Vagina (tissue), 2 donors: ENCODE measurements at regions not wholly inside any gene's neighbourhood (a gene's known extent, or its start where the extent isn't known, plus 50 kb on each side); places are given as distances from the start of the nearest gene placed in this dataset.

Experiments
- DNase-seq, 2 donors: peaks; one replicate each; pipeline ENCODE4 v3.0.0-alpha.2; 2017; ENCODE audit errors: extremely low spot score in 2 of 2
- H3K27ac ChIP-seq: fragments of 200-600 bp; sonication (generic); one replicate; pipeline ENCODE4 v1.5.1; 2019
- H3K27me3 ChIP-seq: fragments of 200-600 bp; sonication (generic); one replicate; pipeline ENCODE4 v1.5.1; 2019
- H3K36me3 ChIP-seq, 2 donors: fragments of 200-600 bp; sonication (generic); one replicate each; pipeline ENCODE4 v1.5.1; 2017 to 2019
- H3K4me1 ChIP-seq: fragments of 200-600 bp; sonication (generic); one replicate; pipeline ENCODE4 v1.5.1; 2019
- H3K4me3 ChIP-seq, 2 donors: fragments of 200-600 bp; sonication (generic); 1 replicate in 1 of 2; 2 replicates in 1 of 2; pipeline ENCODE4 v1.5.1; 2016 to 2019
- H3K9me3 ChIP-seq: fragments of 200-600 bp; sonication (generic); one replicate; pipeline ENCODE4 v1.5.1; 2019
- POLR2A ChIP-seq, 2 donors: fragments of 450-650 bp; IDR thresholded peaks; one replicate each; pipeline ENCODE4 v1.6.1; 2017; ENCODE audit warnings: antibody characterized with exemption in 2 of 2, mild to moderate bottlenecking in 2 of 2, moderate library complexity in 2 of 2
- POLR2AphosphoS5 ChIP-seq, 2 donors: sonication (generic); formaldehyde crosslinking; IDR thresholded peaks; one replicate each; pipeline ENCODE4 v1.9.0; 2017; ENCODE audit warnings: antibody characterized with exemption in 2 of 2, mild to moderate bottlenecking in 2 of 2, low read depth in 1 of 2; ENCODE audit not compliant: insufficient read depth in 1 of 2
- intact Hi-C: fragments of 100-400 bp; cut with DNase I; formaldehyde crosslinking; loops from one replicate; pipeline ENCODE4 v1.15.1; 2023
- TF ChIP-seq, protein P1 (sequence below), 3 experiments: fragments of 450-650 bp in 2 of 3; fragments of 200-600 bp in 1 of 3; sonication (generic) in 1 of 3; IDR thresholded peaks; one replicate each; pipeline ENCODE4 v1.5.1; 2017 to 2019; ENCODE audit warnings: antibody characterized with exemption in 3 of 3, mild to moderate bottlenecking in 2 of 3, moderate library complexity in 2 of 3

DNA sequence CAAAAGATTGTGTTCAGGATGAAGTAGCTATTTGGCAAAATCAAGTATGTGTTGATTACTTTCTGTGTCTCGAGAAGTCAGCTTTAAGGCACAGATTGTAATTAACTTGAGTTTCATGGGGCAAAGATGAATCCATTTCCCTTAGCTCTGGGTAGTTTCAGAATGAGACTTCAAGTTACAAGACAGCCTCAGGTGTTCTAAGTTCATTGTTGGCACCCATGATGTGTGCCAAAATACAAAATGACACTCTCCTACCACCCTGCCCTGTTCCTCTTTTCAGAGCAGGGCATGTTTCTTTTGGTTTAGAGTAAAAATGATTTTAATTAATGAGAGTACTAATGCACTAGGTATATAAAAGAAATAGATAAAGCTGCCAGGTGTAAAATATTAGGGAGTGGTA lies 797.6 kb upstream of the POT1 start:
- TF ChIP-seq POLR2A (IDR thresholded peaks at IDR 0.05) (no peak), POLR2AphosphoS5 (IDR thresholded peaks at IDR 0.05; ENCODE audit: insufficient read depth in 1 of 2, low read depth in 1 of 2) (no peak)
- TF ChIP-seq, protein P1, sequence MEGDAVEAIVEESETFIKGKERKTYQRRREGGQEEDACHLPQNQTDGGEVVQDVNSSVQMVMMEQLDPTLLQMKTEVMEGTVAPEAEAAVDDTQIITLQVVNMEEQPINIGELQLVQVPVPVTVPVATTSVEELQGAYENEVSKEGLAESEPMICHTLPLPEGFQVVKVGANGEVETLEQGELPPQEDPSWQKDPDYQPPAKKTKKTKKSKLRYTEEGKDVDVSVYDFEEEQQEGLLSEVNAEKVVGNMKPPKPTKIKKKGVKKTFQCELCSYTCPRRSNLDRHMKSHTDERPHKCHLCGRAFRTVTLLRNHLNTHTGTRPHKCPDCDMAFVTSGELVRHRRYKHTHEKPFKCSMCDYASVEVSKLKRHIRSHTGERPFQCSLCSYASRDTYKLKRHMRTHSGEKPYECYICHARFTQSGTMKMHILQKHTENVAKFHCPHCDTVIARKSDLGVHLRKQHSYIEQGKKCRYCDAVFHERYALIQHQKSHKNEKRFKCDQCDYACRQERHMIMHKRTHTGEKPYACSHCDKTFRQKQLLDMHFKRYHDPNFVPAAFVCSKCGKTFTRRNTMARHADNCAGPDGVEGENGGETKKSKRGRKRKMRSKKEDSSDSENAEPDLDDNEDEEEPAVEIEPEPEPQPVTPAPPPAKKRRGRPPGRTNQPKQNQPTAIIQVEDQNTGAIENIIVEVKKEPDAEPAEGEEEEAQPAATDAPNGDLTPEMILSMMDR (IDR thresholded peaks at IDR 0.05) = no peak

DNA sequence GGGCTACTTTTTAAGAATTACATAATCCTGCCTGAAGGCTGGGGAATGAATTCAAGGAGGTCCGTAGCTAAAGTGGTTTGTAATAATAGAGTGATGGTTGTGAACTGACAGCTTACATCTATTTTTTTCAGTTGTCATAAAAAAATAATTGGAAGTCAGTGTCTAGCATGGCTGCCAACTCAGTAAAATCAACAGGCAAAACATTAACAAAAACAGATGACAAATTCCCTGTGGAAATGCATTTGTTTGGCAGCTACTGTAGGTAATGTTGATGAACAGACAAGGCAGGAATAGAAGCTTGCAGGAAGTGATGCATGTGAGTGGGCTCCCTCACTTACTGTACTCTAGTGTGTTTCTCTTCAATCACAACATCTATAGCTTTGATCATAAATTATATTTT lies 766.0 kb upstream of the POT1 start:
- TF ChIP-seq, protein P1 (IDR thresholded peaks at IDR 0.05) = no peak
- TF ChIP-seq POLR2AphosphoS5 (IDR thresholded peaks at IDR 0.05; ENCODE audit: insufficient read depth in 1 of 2, low read depth in 1 of 2) (no peak), POLR2A (IDR thresholded peaks at IDR 0.05) (no peak)
- intact Hi-C loops = no loop called here
- no peak for DNase-seq
- no peaks in the 10 kb centered on the region for H3K9me3 ChIP-seq
- H3K36me3 ChIP-seq = no peaks in the 10 kb centered on the region
- no peak overlapping the region for H3K27ac ChIP-seq
- no peak overlapping the region for H3K4me3 ChIP-seq
- no peaks in the 10 kb centered on the region for H3K27me3 ChIP-seq
- H3K4me1 ChIP-seq = no peaks in the 10 kb centered on the region

More for the DNA sequence above, 797.6 kb upstream of the POT1 start:
- intact Hi-C loops = no loop called here
- no peak for DNase-seq
- Histone ChIP-seq H3K36me3 (no peaks in the 10 kb centered on the region), H3K9me3 (no peaks in the 10 kb centered on the region), H3K4me3 (no peak overlapping the region), H3K27ac (no peak overlapping the region), H3K4me1 (no peaks in the 10 kb centered on the region), H3K27me3 (no peaks in the 10 kb centered on the region)

DNA sequence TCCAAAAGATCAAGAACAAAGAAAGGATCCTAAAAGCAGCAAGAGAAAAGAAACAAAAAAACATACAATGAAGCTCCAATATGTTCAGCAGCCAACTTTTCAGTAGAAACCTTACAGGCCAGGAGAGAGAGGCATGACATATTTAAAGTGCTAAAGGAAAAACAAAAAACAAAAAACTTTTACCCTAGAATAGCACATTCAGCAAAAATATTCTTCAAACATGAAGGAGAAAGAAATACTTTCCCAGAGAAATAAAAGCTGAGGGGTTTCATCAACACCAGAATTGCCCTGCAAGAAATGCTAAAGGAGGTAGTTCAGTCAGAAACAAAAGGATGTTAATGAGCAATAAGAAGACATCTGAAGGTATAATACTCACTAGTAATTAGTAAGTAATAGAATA lies 753.5 kb upstream of the POT1 start:
- Histone ChIP-seq H3K4me3 (no peak overlapping the region), H3K27ac (no peak overlapping the region), H3K27me3 (no peaks in the 10 kb centered on the region), H3K36me3 (no peaks in the 10 kb centered on the region), H3K9me3 (no peaks in the 10 kb centered on the region), H3K4me1 (no peaks in the 10 kb centered on the region)
- TF ChIP-seq POLR2A (IDR thresholded peaks at IDR 0.05) = no peak
- TF ChIP-seq, protein P1 (IDR thresholded peaks at IDR 0.05) = no peak
- no peak for TF ChIP-seq POLR2AphosphoS5 (IDR thresholded peaks at IDR 0.05; ENCODE audit: insufficient read depth in 1 of 2, low read depth in 1 of 2)
- intact Hi-C loops = no loop called here
- DNase-seq = no peak

DNA sequence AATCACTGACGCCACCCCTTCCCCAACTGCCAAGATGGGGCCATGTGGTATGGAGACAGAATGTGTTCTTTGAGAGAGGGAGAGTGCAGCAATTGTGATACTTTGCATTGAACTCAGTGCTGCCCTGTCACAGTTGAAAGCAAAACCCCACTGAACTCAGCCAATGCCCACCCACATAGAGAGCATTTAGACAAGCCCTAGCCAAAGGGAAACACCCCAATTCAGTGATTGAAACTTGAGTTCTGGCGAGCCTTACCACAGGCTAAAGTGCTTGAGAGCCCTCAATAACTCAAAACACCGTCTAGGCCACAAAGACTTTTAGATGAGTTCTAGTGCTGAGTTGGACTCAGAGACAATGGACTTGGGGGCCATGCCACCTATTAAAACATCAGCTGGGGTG lies 751.9 kb upstream of the POT1 start:
- intact Hi-C loops = no loop called here
- Histone ChIP-seq H3K27ac (no peak overlapping the region), H3K9me3 (no peaks in the 10 kb centered on the region), H3K4me1 (no peaks in the 10 kb centered on the region), H3K4me3 (no peak overlapping the region), H3K36me3 (no peaks in the 10 kb centered on the region), H3K27me3 (no peaks in the 10 kb centered on the region)
- DNase-seq = no peak
- TF ChIP-seq POLR2A (IDR thresholded peaks at IDR 0.05) = no peak

DNA sequence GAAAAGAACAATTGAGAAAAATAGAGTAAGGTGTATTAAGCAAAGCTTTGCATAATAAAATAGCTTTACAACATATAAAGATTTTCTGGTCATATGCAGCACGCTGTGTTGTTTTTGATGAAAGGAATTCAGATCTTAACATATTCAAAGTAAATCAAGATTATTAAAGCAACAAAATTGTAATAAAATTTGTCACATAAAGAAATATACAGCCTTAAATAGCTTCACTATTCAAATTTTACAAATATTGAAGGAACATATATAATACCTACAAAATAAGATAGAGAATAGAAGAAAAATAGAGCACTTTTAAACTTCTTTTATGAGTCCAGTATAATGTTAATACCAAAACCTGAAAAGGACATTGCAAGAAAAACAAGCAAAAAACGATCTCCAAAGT lies 749.1 kb upstream of the POT1 start:
- Histone ChIP-seq H3K27ac (no peak overlapping the region), H3K4me1 (no peaks in the 10 kb centered on the region), H3K4me3 (no peak overlapping the region), H3K9me3 (no peaks in the 10 kb centered on the region), H3K36me3 (no peaks in the 10 kb centered on the region), H3K27me3 (no peaks in the 10 kb centered on the region)
- DNase-seq = no peak
- intact Hi-C loops = no loop called here
- no peak for TF ChIP-seq POLR2A (IDR thresholded peaks at IDR 0.05)
- TF ChIP-seq POLR2AphosphoS5 (IDR thresholded peaks at IDR 0.05; ENCODE audit: insufficient read depth in 1 of 2, low read depth in 1 of 2) = no peak
- TF ChIP-seq, protein P1 (IDR thresholded peaks at IDR 0.05) = no peak

DNA sequence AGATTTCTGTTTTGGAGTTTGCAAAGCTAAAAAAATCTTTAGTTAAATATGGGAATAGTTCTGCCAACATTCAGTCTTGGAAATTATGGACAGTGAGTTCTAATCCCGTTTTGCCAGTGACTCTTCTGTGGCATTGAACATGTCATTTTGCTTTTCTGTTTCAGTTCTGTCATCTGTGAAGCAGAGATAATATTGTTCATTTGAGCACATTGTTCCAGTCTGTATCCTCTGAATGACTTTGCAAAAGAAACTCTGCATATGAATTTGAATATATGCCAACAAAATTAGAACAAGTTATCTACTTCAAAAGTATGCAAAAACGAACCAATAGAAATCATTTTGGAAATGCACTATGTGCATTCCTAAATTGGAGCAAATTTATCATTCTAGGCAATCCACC lies 746.0 kb upstream of the POT1 start:
- intact Hi-C loops = no loop called here
- DNase-seq = no peak
- H3K27me3 ChIP-seq = no peaks in the 10 kb centered on the region

More for the DNA sequence above, 746.0 kb upstream of the POT1 start:
- no peak overlapping the region for H3K27ac ChIP-seq
- no peaks in the 10 kb centered on the region for H3K9me3 ChIP-seq
- TF ChIP-seq, protein P1 (IDR thresholded peaks at IDR 0.05) = no peak
- TF ChIP-seq POLR2A (IDR thresholded peaks at IDR 0.05) (no peak), POLR2AphosphoS5 (IDR thresholded peaks at IDR 0.05; ENCODE audit: insufficient read depth in 1 of 2, low read depth in 1 of 2) (no peak)
- no peak overlapping the region for H3K4me3 ChIP-seq
- H3K4me1 ChIP-seq = no peaks in the 10 kb centered on the region
- no peaks in the 10 kb centered on the region for H3K36me3 ChIP-seq
